IMR-90 (cell line): ENCODE measurements at regions not wholly inside any gene's neighbourhood (a gene's known extent, or its start where the extent isn't known, plus 50 kb on each side); places are given as distances from the start of the nearest gene placed in this dataset.

Experiments used
- ATAC-seq: fragments of 200-7000 bp; cut with Tn5 transposase; 2 replicates; pipeline ENCODE4 v1.9.1; 2020; ENCODE audit warnings: low read depth, mild to moderate bottlenecking, moderate library complexity
- BruUV-seq: library from RNA; stranded (reverse); fragments of 400-500 nt; replicated peaks from 2 replicates; lab custom pipeline; 2021; lab: Mats Ljungman, UMichigan
- CTCF ChIA-PET: fragments of 300-600 bp; formaldehyde crosslinking; extraction: SDS; loops from one replicate; lab custom pipeline; 2021; ENCODE audit warnings: antibody characterized with exemption; lab: Yijun Ruan, JAX
- POLR2A ChIA-PET: fragments of 300-600 bp; sonication (Branson Sonifier 250); formaldehyde crosslinking; loops from one replicate; lab custom pipeline; 2022; ENCODE audit warnings: antibody characterized with exemption; ENCODE audit not compliant: unreplicated experiment; lab: Charles Lee
- DNase-seq: peaks from one replicate; pipeline ENCODE4 v3.0.0; 2013
- H2AFZ ChIP-seq: replicated peaks from 2 replicates; pipeline ENCODE3; 2013; ENCODE audit warnings: low read length, mild to moderate bottlenecking; ENCODE audit not compliant: poor library complexity
- H2AK5ac ChIP-seq: 2 replicates; pipeline ENCODE4 v1.6.1; 2013; ENCODE audit warnings: low read depth, low read length, inconsistent platforms
- H2AK9ac ChIP-seq: replicated peaks from 2 replicates; pipeline ENCODE3; 2013; ENCODE audit warnings: mild to moderate bottlenecking, low read depth, low read length, moderate library complexity; ENCODE audit not compliant: poor library complexity
- H2BK120ac ChIP-seq: 2 replicates; pipeline ENCODE4 v1.6.1; 2013; ENCODE audit warnings: low read depth, low read length, inconsistent platforms
- H2BK15ac ChIP-seq: 3 replicates; pipeline ENCODE4 v1.6.1; 2013; ENCODE audit warnings: low read depth, low read length, inconsistent platforms
- H2BK20ac ChIP-seq: 2 replicates; pipeline ENCODE4 v1.6.1; 2013; ENCODE audit warnings: low read depth, mild to moderate bottlenecking, inconsistent platforms, low read length, moderate library complexity
- H2BK5ac ChIP-seq: 2 replicates; pipeline ENCODE4 v1.6.1; 2013; ENCODE audit warnings: mild to moderate bottlenecking, low read depth, low read length, inconsistent platforms; ENCODE audit not compliant: poor library complexity, severe bottlenecking
- H3K14ac ChIP-seq: replicated peaks from 2 replicates; pipeline ENCODE4 v1.6.1; 2013; ENCODE audit warnings: low read depth, low read length, inconsistent platforms
- H3K18ac ChIP-seq: 2 replicates; pipeline ENCODE4 v1.6.1; 2013; ENCODE audit warnings: low read depth, low read length, control low read depth
- H3K23ac ChIP-seq: 2 replicates; pipeline ENCODE4 v1.6.1; 2013; ENCODE audit warnings: low read depth, low read length, inconsistent platforms
- H3K27ac ChIP-seq: 2 replicates; pipeline ENCODE4 v1.5.1; 2013; ENCODE audit warnings: mild to moderate bottlenecking, control low read depth, low read length; ENCODE audit not compliant: insufficient read depth
- H3K27me3 ChIP-seq: 2 replicates; pipeline ENCODE4 v1.6.1; 2013; ENCODE audit warnings: low read length; ENCODE audit not compliant: control insufficient read depth, insufficient read depth
- H3K36me3 ChIP-seq: 2 replicates; pipeline ENCODE4 v1.6.1; 2013; ENCODE audit warnings: low read length, mixed read lengths; ENCODE audit not compliant: control insufficient read depth, insufficient read depth
- H3K4ac ChIP-seq: 2 replicates; pipeline ENCODE4 v1.6.1; 2013; ENCODE audit warnings: low read depth, low read length, inconsistent platforms
- H3K4me1 ChIP-seq: 2 replicates; pipeline ENCODE4 v1.6.1; 2013; ENCODE audit warnings: low read length, mixed read lengths; ENCODE audit not compliant: control insufficient read depth, insufficient read depth
- H3K4me2 ChIP-seq: 2 replicates; pipeline ENCODE4 v1.6.1; 2013; ENCODE audit warnings: low read depth, mild to moderate bottlenecking, control low read depth, low read length, moderate library complexity
- H3K4me3 ChIP-seq: 2 replicates; pipeline ENCODE4 v1.5.1; 2013; ENCODE audit warnings: low read depth, mild to moderate bottlenecking, control low read depth, low read length, moderate library complexity; ENCODE audit not compliant: insufficient read depth
- H3K56ac ChIP-seq: 2 replicates; pipeline ENCODE4 v1.6.1; 2013; ENCODE audit warnings: low read length, inconsistent platforms; ENCODE audit not compliant: insufficient read depth; ENCODE audit errors: extremely low read depth
- H3K79me1 ChIP-seq, 2 experiments: 2 replicates each; pipeline ENCODE4 v1.6.1; 2013; ENCODE audit warnings: low read length in 2 of 2, inconsistent platforms in 1 of 2, low read depth in 1 of 2
- H3K9ac ChIP-seq: 2 replicates; pipeline ENCODE4 v1.6.1; 2013; ENCODE audit warnings: low read depth, low read length, control low read depth
- H3K9me1 ChIP-seq: 2 replicates; pipeline ENCODE4 v1.6.1; 2013; ENCODE audit warnings: low read length, inconsistent platforms; ENCODE audit not compliant: insufficient read depth
- H3K9me3 ChIP-seq: 2 replicates; pipeline ENCODE4 v1.6.1; 2013; ENCODE audit warnings: low read length; ENCODE audit not compliant: control insufficient read depth, insufficient read depth
- H4K20me1 ChIP-seq: 2 replicates; pipeline ENCODE4 v1.6.1; 2013; ENCODE audit warnings: low read length, inconsistent platforms; ENCODE audit not compliant: insufficient read depth
- H4K5ac ChIP-seq: 2 replicates; pipeline ENCODE4 v1.6.1; 2013; ENCODE audit warnings: mild to moderate bottlenecking, low read depth, low read length, control low read depth
- H4K8ac ChIP-seq, 2 experiments: 2 replicates each; pipeline ENCODE4 v1.6.1; 2013; ENCODE audit warnings: low read depth in 2 of 2, low read length in 2 of 2, control low read depth in 1 of 2, inconsistent platforms in 1 of 2
- H4K91ac ChIP-seq: 2 replicates; pipeline ENCODE4 v1.6.1; 2013; ENCODE audit warnings: low read depth, low read length, inconsistent platforms; ENCODE audit not compliant: insufficient read depth
- CHD1 ChIP-seq: IDR thresholded peaks from 2 replicates; pipeline ENCODE4 v1.6.1; 2012; ENCODE audit warnings: low read depth, low read length, improper control_type of control experiment
- FOS ChIP-seq: fragments of 150-350 bp; IDR thresholded peaks from 2 replicates; pipeline ENCODE4 v1.6.1; 2016; ENCODE audit warnings: low read depth, low read length
- MAFK ChIP-seq: IDR thresholded peaks from 2 replicates; pipeline ENCODE4 v1.6.1; 2012; ENCODE audit warnings: low read depth, low read length, improper control_type of control experiment
- NFE2L2 ChIP-seq: fragments of 150-350 bp; IDR thresholded peaks from 2 replicates; pipeline ENCODE4 v1.6.1; 2016; ENCODE audit warnings: low read depth, mild to moderate bottlenecking, low read length
- POLR2A ChIP-seq: IDR thresholded peaks from 2 replicates; pipeline ENCODE4 v1.6.1; 2012; ENCODE audit warnings: mild to moderate bottlenecking, low read depth, low read length
- RAD21 ChIP-seq: IDR thresholded peaks from 2 replicates; pipeline ENCODE4 v1.6.1; 2012; ENCODE audit warnings: low read length, improper control_type of control experiment
- RFX5 ChIP-seq: IDR thresholded peaks from 2 replicates; pipeline ENCODE4 v1.8.0; 2012; ENCODE audit warnings: low read depth, mild to moderate bottlenecking, low read length, moderate library complexity
- WGBS, 2 experiments: methylation state at CpG; one replicate each; pipeline versions ENCODE4 v1.1.5 to v1.1.7; 2013; ENCODE audit warnings: missing lambda C conversion rate in 2 of 2; ENCODE audit not compliant: insufficient read length in 1 of 2; ENCODE audit errors: extremely low coverage in 2 of 2; 5-methylcytosine and 5-hydroxymethylcytosine counted together
- dilution Hi-C: fragments of 300-500 bp; cut with HindIII; formaldehyde crosslinking; loops from one replicate; pipeline ENCODE4 v1.14.3; 2018; ENCODE audit warnings: low sequenced_read_pairs; ENCODE audit not compliant: unreplicated experiment
- in situ Hi-C: fragments of 300-500 bp; cut with MboI; formaldehyde crosslinking; loops from 3 replicates; pipeline ENCODE4 v1.14.3; 2019; ENCODE audit warnings: low sequenced_read_pairs, inconsistent platforms, mixed read lengths
- intact Hi-C: fragments of 100-400 bp; cut with micrococcal nuclease; formaldehyde crosslinking; loops from 2 replicates; pipeline ENCODE4 v1.10.0; 2022
- TF ChIP-seq, protein P1 (sequence below): fragments of 150-350 bp; IDR thresholded peaks from 2 replicates; pipeline ENCODE4 v1.6.1; 2017; ENCODE audit warnings: mild to moderate bottlenecking, antibody characterized with exemption, low read length, low read depth
- TF ChIP-seq, protein P2 (sequence below): conservative IDR thresholded peaks from 2 replicates; pipeline ENCODE4 v1.5.1; 2012; ENCODE audit warnings: mild to moderate bottlenecking, low read depth, low read length, improper control_type of control experiment

DNA sequence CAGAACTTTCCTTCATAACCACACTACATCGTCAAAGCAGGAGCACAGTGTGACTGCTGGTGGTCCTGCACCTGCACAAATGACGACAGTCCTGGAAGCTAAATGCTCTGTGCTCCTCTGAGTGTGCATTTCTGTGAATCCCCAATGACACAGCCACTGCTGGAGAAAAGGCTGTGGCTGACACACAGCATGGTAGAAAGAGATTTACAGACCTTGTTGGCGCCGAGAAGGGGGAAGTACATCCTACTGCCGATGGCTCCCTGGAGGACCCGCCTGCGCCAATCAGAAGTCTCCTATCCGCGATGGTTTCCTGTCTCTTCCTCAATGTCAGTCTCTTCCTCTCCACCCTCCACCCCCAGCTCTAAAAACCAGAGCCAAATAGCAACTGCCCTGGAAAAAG lies 115.4 kb upstream of the RAB4A start:
- Histone ChIP-seq H3K4me2 (no peak overlapping the region), H3K14ac (no peak overlapping the region), H3K18ac (no peak overlapping the region), H2BK20ac (no peak overlapping the region), H2BK120ac (no peak overlapping the region), H4K20me1 (no peaks in the 10 kb centered on the region), H2AK9ac (no peak overlapping the region), H2BK15ac (no peak overlapping the region), H3K36me3 (no peaks in the 10 kb centered on the region), H4K91ac (no peak overlapping the region), H4K8ac (no peak overlapping the region), H3K23ac (no peak overlapping the region), H3K4me1 (no peaks in the 10 kb centered on the region), H3K9me3 (no peaks in the 10 kb centered on the region), H3K9me1 (no peaks in the 10 kb centered on the region), H3K56ac (no peak overlapping the region), H3K9ac (no peak overlapping the region), H2AK5ac (no peak overlapping the region), H3K27me3 (peaks cover 28% of the 10 kb centered on the region), H2AFZ (no peak overlapping the region), H4K5ac (no peak overlapping the region), H3K4me3 (no peak overlapping the region), H2BK5ac (no peak overlapping the region), H3K79me1 (no peaks in the 10 kb centered on the region), H3K4ac (no peak overlapping the region), H3K27ac (no peak overlapping the region)
- DNase-seq: no peak
- 80% methylated on average over 2 of the region's 9 CpGs; no CpG with 5 or more reads in 1 of the 2 experiments for WGBS, 2 experiments
- ChIA-PET POLR2A (no interaction called here), CTCF (no interaction called here)
- in situ Hi-C loops: no loop called here
- TF ChIP-seq NFE2L2 (no peak), MAFK (no peak), RAD21 (no peak), CHD1 (no peak), RFX5 (no peak), POLR2A (no peak), FOS (no peak)
- TF ChIP-seq, protein P1, sequence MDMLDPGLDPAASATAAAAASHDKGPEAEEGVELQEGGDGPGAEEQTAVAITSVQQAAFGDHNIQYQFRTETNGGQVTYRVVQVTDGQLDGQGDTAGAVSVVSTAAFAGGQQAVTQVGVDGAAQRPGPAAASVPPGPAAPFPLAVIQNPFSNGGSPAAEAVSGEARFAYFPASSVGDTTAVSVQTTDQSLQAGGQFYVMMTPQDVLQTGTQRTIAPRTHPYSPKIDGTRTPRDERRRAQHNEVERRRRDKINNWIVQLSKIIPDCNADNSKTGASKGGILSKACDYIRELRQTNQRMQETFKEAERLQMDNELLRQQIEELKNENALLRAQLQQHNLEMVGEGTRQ: no peak
- TF ChIP-seq, protein P2, sequence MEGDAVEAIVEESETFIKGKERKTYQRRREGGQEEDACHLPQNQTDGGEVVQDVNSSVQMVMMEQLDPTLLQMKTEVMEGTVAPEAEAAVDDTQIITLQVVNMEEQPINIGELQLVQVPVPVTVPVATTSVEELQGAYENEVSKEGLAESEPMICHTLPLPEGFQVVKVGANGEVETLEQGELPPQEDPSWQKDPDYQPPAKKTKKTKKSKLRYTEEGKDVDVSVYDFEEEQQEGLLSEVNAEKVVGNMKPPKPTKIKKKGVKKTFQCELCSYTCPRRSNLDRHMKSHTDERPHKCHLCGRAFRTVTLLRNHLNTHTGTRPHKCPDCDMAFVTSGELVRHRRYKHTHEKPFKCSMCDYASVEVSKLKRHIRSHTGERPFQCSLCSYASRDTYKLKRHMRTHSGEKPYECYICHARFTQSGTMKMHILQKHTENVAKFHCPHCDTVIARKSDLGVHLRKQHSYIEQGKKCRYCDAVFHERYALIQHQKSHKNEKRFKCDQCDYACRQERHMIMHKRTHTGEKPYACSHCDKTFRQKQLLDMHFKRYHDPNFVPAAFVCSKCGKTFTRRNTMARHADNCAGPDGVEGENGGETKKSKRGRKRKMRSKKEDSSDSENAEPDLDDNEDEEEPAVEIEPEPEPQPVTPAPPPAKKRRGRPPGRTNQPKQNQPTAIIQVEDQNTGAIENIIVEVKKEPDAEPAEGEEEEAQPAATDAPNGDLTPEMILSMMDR: no peak
- BruUV-seq: no TSS peak
- dilution Hi-C loops: no loop called here
- ATAC-seq: no peak
- intact Hi-C loops: no loop called here
